Naive thymus-derived CD4-positive, alpha-beta T cell (primary cell): ENCODE measurements at regions not wholly inside any gene's neighbourhood (a gene's known extent, or its start where the extent isn't known, plus 50 kb on each side); places are given as distances from the start of the nearest gene placed in this dataset.

Experiments used
- ATAC-seq: fragments of 150-1000 bp; cut with Tn5 transposase; 2 replicates; pipeline ENCODE4 v1.10.0; 2021; ENCODE audit warnings: mild to moderate bottlenecking, moderate library complexity
- CTCF ChIA-PET: fragments of 350-600 bp; sonication (Branson Sonifier 250); formaldehyde crosslinking; loops from one replicate; lab custom pipeline; 2021; ENCODE audit warnings: antibody characterized with exemption; lab: Charles Lee
- POLR2A ChIA-PET: fragments of 350-600 bp; sonication (Branson Sonifier 250); formaldehyde crosslinking; loops from one replicate; lab custom pipeline; 2021; ENCODE audit warnings: antibody characterized with exemption, inconsistent platforms; lab: Charles Lee
- DNase-seq, 9 donors: peaks; one replicate each; pipeline versions ENCODE4 v3.0.0 to v3.0.0-alpha.2; 2020 to 2022; ENCODE audit warnings: mixed read lengths in 1 of 9
- H3K27ac ChIP-seq: one replicate; pipeline ENCODE4 v1.7.0; 2013; ENCODE audit warnings: mild to moderate bottlenecking, low read depth, low read length, moderate library complexity
- H3K27me3 ChIP-seq, 2 donors: one replicate each; pipeline ENCODE4 v1.7.0; 2013; ENCODE audit warnings: low read length in 2 of 2, mild to moderate bottlenecking in 2 of 2, moderate library complexity in 2 of 2; ENCODE audit not compliant: control insufficient read depth in 2 of 2, insufficient read depth in 2 of 2
- H3K36me3 ChIP-seq, 3 experiments: 1 replicate in 2 of 3; 2 replicates in 1 of 3; pipeline ENCODE4 v1.7.0; 2013; ENCODE audit warnings: low read length in 3 of 3, mild to moderate bottlenecking in 3 of 3, moderate library complexity in 1 of 3; ENCODE audit not compliant: insufficient read depth in 3 of 3, control insufficient read depth in 2 of 3
- H3K4me1 ChIP-seq, 2 donors: one replicate each; pipeline ENCODE4 v1.7.0; 2013; ENCODE audit warnings: low read length in 2 of 2, mild to moderate bottlenecking in 2 of 2, moderate library complexity in 1 of 2; ENCODE audit not compliant: control insufficient read depth in 2 of 2, insufficient read depth in 2 of 2
- H3K4me3 ChIP-seq: 2 replicates; pipeline ENCODE4 v1.7.0; 2013; ENCODE audit warnings: mild to moderate bottlenecking, low read length
- H3K9me3 ChIP-seq, 3 experiments: 1 replicate in 2 of 3; 2 replicates in 1 of 3; pipeline ENCODE4 v1.7.0; 2013; ENCODE audit warnings: low read length in 3 of 3; ENCODE audit not compliant: control insufficient read depth in 2 of 3
- H3K27ac Mint-ChIP-seq, 9 donors: one replicate each; pipeline ENCODE4 v1.8.0; 2020 to 2022; ENCODE audit warnings: mixed read lengths in 9 of 9, mild to moderate bottlenecking in 8 of 9, moderate library complexity in 5 of 9, inconsistent platforms in 2 of 9
- H3K27me3 Mint-ChIP-seq, 5 donors: one replicate each; pipeline ENCODE4 v1.8.0; 2021 to 2022; ENCODE audit warnings: mixed read lengths in 5 of 5, mild to moderate bottlenecking in 1 of 5
- H3K36me3 Mint-ChIP-seq, 5 donors: one replicate each; pipeline ENCODE4 v1.8.0; 2020 to 2022; ENCODE audit warnings: mixed read lengths in 5 of 5, mild to moderate bottlenecking in 3 of 5, inconsistent platforms in 1 of 5
- H3K4me1 Mint-ChIP-seq, 7 donors: one replicate each; pipeline ENCODE4 v1.8.0; 2020 to 2022; ENCODE audit warnings: mixed read lengths in 7 of 7, mild to moderate bottlenecking in 3 of 7, inconsistent platforms in 1 of 7
- H3K4me3 Mint-ChIP-seq, 10 donors: one replicate each; pipeline ENCODE4 v1.8.0; 2020 to 2022; ENCODE audit warnings: mild to moderate bottlenecking in 10 of 10, mixed read lengths in 10 of 10, moderate library complexity in 6 of 10, inconsistent platforms in 2 of 10
- H3K9me3 Mint-ChIP-seq, 11 donors: one replicate each; pipeline ENCODE4 v1.8.0; 2020 to 2022; ENCODE audit warnings: mixed read lengths in 11 of 11, mild to moderate bottlenecking in 4 of 11, inconsistent platforms in 1 of 11, moderate library complexity in 1 of 11
- intact Hi-C, 2 donors: fragments of 100-400 bp; cut with micrococcal nuclease; formaldehyde crosslinking; loops; one replicate each; pipeline ENCODE4 v1.15.1; 2023

GRCh38 chr3:76552653-76553052, 487.2 kb upstream of the ROBO2 start:
- no peaks in the 10 kb centered on the region for H3K27me3 ChIP-seq
- no peak overlapping the region for H3K27ac Mint-ChIP-seq
- ChIA-PET POLR2A (no interaction called here), CTCF (no interaction called here)
- peaks cover 0 to 1% (median 0%) of the 10 kb centered on the region in 7 donors for H3K4me1 Mint-ChIP-seq
- H3K27ac ChIP-seq, result no peak overlapping the region
- no peaks in the 10 kb centered on the region for H3K9me3 ChIP-seq
- no peak for ATAC-seq
- H3K36me3 ChIP-seq, result no peaks in the 10 kb centered on the region
- H3K36me3 Mint-ChIP-seq, result no peaks in the 10 kb centered on the region
- intact Hi-C loops, result no loop called here
- H3K4me1 ChIP-seq, result no peaks in the 10 kb centered on the region
- H3K4me3 ChIP-seq, result no peak overlapping the region
- H3K4me3 Mint-ChIP-seq, result no peak overlapping the region
- no peak for DNase-seq
- H3K27me3 Mint-ChIP-seq, result no peaks in the 10 kb centered on the region
- H3K9me3 Mint-ChIP-seq, result peaks cover 0 to 12% (median 2%) of the 10 kb centered on the region in 11 donors

- no peak overlapping the region for H3K4me3 ChIP-seq
- no peaks in the 10 kb centered on the region for H3K36me3 ChIP-seq
- H3K4me1 Mint-ChIP-seq, result peaks cover 0 to 1% (median 0%) of the 10 kb centered on the region in 7 donors
- H3K27me3 Mint-ChIP-seq, result no peaks in the 10 kb centered on the region
- no peaks in the 10 kb centered on the region for H3K4me1 ChIP-seq
- H3K9me3 ChIP-seq, result no peaks in the 10 kb centered on the region
- ChIA-PET CTCF (no interaction called here), POLR2A (no interaction called here)
- H3K36me3 Mint-ChIP-seq, result no peaks in the 10 kb centered on the region
- no peak overlapping the region for H3K27ac Mint-ChIP-seq
- no peaks in the 10 kb centered on the region for H3K27me3 ChIP-seq
- H3K4me3 Mint-ChIP-seq, result no peak overlapping the region
- intact Hi-C loops, result no loop called here
- DNase-seq (no peak), ATAC-seq (no peak)
- H3K9me3 Mint-ChIP-seq, result peaks cover 0 to 12% (median 2%) of the 10 kb centered on the region in 11 donors
- no peak overlapping the region for H3K27ac ChIP-seq
Measured at GRCh38 chr3:76554707-76555106, 485.2 kb upstream of the ROBO2 start.

- H3K27me3 Mint-ChIP-seq, result no peaks in the 10 kb centered on the region
Measured at GRCh38 chr3:76561494-76562236, 478.2 kb upstream of the ROBO2 start.

GRCh38 chr3:76565496-76566210, 474.2 kb upstream of the ROBO2 start:
- intact Hi-C loops, result no loop called here
- no peaks in the 10 kb centered on the region for H3K27me3 ChIP-seq
- Mint-ChIP-seq H3K27me3 (no peaks in the 10 kb centered on the region), H3K9me3 (peaks cover 0 to 17% (median 3%) of the 10 kb centered on the region in 11 donors), H3K4me1 (no peaks in the 10 kb centered on the region), H3K27ac (no peak overlapping the region), H3K4me3 (no peak overlapping the region), H3K36me3 (no peaks in the 10 kb centered on the region)
- DNase-seq (no peak), ATAC-seq (no peak)
- CTCF ChIA-PET, result no interaction called here
- H3K4me3 ChIP-seq, result no peak overlapping the region
- no peaks in the 10 kb centered on the region for H3K4me1 ChIP-seq
- H3K27ac ChIP-seq, result no peak overlapping the region
- no peaks in the 10 kb centered on the region for H3K36me3 ChIP-seq
- no peaks in the 10 kb centered on the region for H3K9me3 ChIP-seq
- POLR2A ChIA-PET, result no interaction called here

More at GRCh38 chr3:76561494-76562236, 478.2 kb upstream of the ROBO2 start:
- Mint-ChIP-seq H3K4me1 (no peaks in the 10 kb centered on the region), H3K27ac (no peak overlapping the region), H3K36me3 (no peaks in the 10 kb centered on the region), H3K4me3 (no peak overlapping the region), H3K9me3 (peaks cover 1 to 23% (median 4%) of the 10 kb centered on the region in 11 donors)
- Histone ChIP-seq H3K4me1 (no peaks in the 10 kb centered on the region), H3K27ac (no peak overlapping the region), H3K27me3 (no peaks in the 10 kb centered on the region), H3K9me3 (no peaks in the 10 kb centered on the region), H3K36me3 (no peaks in the 10 kb centered on the region), H3K4me3 (no peak overlapping the region)
- ATAC-seq (no peak), DNase-seq (no peak)
- ChIA-PET POLR2A (no interaction called here), CTCF (no interaction called here)
- intact Hi-C loops, result no loop called here

GRCh38 chr3:76566211-76566534, 473.7 kb upstream of the ROBO2 start:
- Histone ChIP-seq H3K27ac (no peak overlapping the region), H3K27me3 (no peaks in the 10 kb centered on the region), H3K9me3 (no peaks in the 10 kb centered on the region), H3K4me3 (no peak overlapping the region), H3K36me3 (no peaks in the 10 kb centered on the region), H3K4me1 (no peaks in the 10 kb centered on the region)
- CTCF ChIA-PET, result no interaction called here
- POLR2A ChIA-PET, result no interaction called here
- Mint-ChIP-seq H3K27me3 (no peaks in the 10 kb centered on the region), H3K36me3 (no peaks in the 10 kb centered on the region), H3K27ac (no peak overlapping the region), H3K4me1 (no peaks in the 10 kb centered on the region), H3K9me3 (peaks cover 0 to 17% (median 4%) of the 10 kb centered on the region in 11 donors), H3K4me3 (no peak overlapping the region)
- DNase-seq (no peak), ATAC-seq (no peak)
- intact Hi-C loops, result no loop called here

- H3K4me1 Mint-ChIP-seq, result no peaks in the 10 kb centered on the region
- POLR2A ChIA-PET, result no interaction called here
- H3K36me3 Mint-ChIP-seq, result no peaks in the 10 kb centered on the region
- H3K27me3 ChIP-seq, result no peaks in the 10 kb centered on the region
- H3K4me3 Mint-ChIP-seq, result no peak overlapping the region
- H3K9me3 Mint-ChIP-seq, result peaks cover 0 to 19% (median 4%) of the 10 kb centered on the region in 11 donors
- H3K36me3 ChIP-seq, result no peaks in the 10 kb centered on the region
- H3K27ac ChIP-seq, result no peak overlapping the region
- no peak overlapping the region for H3K27ac Mint-ChIP-seq
- no peaks in the 10 kb centered on the region for H3K9me3 ChIP-seq
- H3K27me3 Mint-ChIP-seq, result no peaks in the 10 kb centered on the region
- no peaks in the 10 kb centered on the region for H3K4me1 ChIP-seq
- no peak for ATAC-seq
- no peak for DNase-seq
- no peak overlapping the region for H3K4me3 ChIP-seq
- CTCF ChIA-PET, result no interaction called here
- intact Hi-C loops, result no loop called here
Measured at GRCh38 chr3:76566904-76567303, 473.0 kb upstream of the ROBO2 start.
